ENCODE measurements at regions not wholly inside any gene's neighbourhood (a gene's known extent, or its start where the extent isn't known, plus 50 kb on each side); places are given as distances from the start of the nearest gene placed in this dataset.

DNA sequence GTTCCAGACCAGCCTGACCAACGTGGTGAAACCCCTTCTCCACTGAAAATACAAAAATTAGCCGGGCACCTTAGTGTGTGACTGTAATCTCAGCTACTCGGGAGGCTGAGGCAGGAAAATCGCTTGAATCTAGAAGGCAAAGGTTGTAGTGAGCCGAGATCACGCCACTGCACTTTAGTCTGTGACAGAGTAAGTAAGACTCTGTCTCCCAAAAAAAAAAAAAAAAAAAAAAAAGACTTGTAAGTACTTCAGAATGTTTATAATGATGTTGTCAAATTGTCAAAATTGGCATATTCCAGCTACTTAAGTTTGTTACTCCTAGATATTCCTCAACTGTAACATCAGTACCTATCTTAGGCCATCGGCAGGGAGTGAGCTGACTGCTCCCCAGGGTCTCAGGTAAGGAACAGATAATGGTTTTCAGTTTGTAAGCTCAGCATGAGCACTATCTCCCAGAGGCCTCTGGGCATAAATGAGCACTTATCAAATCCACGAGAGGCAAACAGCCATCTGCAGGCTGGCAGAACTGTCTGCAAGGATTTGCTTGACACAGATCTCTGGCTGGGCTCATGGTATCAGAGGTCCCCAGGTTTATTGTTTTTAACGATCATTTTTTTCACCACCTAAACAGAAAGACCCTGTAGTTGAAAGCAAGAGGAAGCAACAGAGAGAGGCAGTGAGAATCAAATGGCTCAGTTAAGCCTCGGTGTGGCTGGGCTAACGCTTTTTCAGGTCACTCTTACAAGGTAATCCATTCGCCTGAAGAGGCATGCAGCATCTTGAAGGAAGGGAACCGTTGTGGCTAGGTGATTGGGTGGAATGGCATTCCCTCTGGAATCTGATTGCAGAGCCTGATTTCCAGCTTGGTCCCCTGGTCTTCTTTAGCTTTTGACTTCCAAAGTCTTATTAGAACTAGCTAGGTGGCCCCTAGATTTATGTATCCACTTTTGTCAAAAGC is 115.9 kb downstream of the LY86 start (continued):
- no peak for TF ChIP-seq ESRRB (CRISPR knock-in tag; IDR thresholded peaks at IDR 0.05; ENCODE audit: borderline replicate concordance)
- TF ChIP-seq DDX20 (tag; IDR thresholded peaks at IDR 0.05; ENCODE audit: low read depth), result no peak
- TF ChIP-seq ZNF707 (CRISPR knock-in tag; conservative IDR thresholded peaks at IDR 0.05), result no peak
- TF ChIP-seq HDGF (IDR thresholded peaks at IDR 0.05), result no peak
- no peak for TF ChIP-seq ZNF699 (CRISPR knock-in tag; IDR thresholded peaks at IDR 0.05; ENCODE audit: insufficient replicate concordance)
- no peak for TF ChIP-seq CBX8 (IDR thresholded peaks at IDR 0.05; ENCODE audit: borderline replicate concordance, extremely low read depth, low read depth, low read length, poor library complexity, severe bottlenecking)
- TF ChIP-seq HSF4 (CRISPR knock-in tag; IDR thresholded peaks at IDR 0.05; ENCODE audit: borderline replicate concordance), result no peak
- no peak for TF ChIP-seq HDAC6 (IDR thresholded peaks at IDR 0.05; ENCODE audit: low read depth, low read length)
- TF ChIP-seq U2AF2 (optimal IDR thresholded peaks at IDR 0.05; ENCODE audit: low read depth, low read length), result no peak
- no peak for TF ChIP-seq ILF3 (IDR thresholded peaks at IDR 0.05; ENCODE audit: borderline replicate concordance)
- no peak for TF ChIP-seq KDM5B (IDR thresholded peaks at IDR 0.05; ENCODE audit: insufficient replicate concordance, low read depth, low read length)
- TF ChIP-seq TCF3 (CRISPR knock-in tag; IDR thresholded peaks at IDR 0.05), result peak; percentile 70
- 0 out of 2 replicates have a peak, but pooled peaks have one; percentile 23 for TF ChIP-seq CTBP1 (IDR thresholded peaks at IDR 0.05; ENCODE audit: borderline replicate concordance)
- TF ChIP-seq EHMT2 (IDR thresholded peaks at IDR 0.05), result no peak
- no peak for TF ChIP-seq TARDBP (IDR thresholded peaks at IDR 0.05)
- TF ChIP-seq ETV6 (IDR thresholded peaks at IDR 0.05; ENCODE audit: borderline replicate concordance in 1 of 2, low read depth in 2 of 2, low read length in 1 of 2), result no peak
- TF ChIP-seq ETV6 (CRISPR knock-in tag; IDR thresholded peaks at IDR 0.05; ENCODE audit: borderline replicate concordance), result no peak
- TF ChIP-seq KDM1A (IDR thresholded peaks at IDR 0.05), result peak; percentile 72 to 74
- TF ChIP-seq, protein P1, sequence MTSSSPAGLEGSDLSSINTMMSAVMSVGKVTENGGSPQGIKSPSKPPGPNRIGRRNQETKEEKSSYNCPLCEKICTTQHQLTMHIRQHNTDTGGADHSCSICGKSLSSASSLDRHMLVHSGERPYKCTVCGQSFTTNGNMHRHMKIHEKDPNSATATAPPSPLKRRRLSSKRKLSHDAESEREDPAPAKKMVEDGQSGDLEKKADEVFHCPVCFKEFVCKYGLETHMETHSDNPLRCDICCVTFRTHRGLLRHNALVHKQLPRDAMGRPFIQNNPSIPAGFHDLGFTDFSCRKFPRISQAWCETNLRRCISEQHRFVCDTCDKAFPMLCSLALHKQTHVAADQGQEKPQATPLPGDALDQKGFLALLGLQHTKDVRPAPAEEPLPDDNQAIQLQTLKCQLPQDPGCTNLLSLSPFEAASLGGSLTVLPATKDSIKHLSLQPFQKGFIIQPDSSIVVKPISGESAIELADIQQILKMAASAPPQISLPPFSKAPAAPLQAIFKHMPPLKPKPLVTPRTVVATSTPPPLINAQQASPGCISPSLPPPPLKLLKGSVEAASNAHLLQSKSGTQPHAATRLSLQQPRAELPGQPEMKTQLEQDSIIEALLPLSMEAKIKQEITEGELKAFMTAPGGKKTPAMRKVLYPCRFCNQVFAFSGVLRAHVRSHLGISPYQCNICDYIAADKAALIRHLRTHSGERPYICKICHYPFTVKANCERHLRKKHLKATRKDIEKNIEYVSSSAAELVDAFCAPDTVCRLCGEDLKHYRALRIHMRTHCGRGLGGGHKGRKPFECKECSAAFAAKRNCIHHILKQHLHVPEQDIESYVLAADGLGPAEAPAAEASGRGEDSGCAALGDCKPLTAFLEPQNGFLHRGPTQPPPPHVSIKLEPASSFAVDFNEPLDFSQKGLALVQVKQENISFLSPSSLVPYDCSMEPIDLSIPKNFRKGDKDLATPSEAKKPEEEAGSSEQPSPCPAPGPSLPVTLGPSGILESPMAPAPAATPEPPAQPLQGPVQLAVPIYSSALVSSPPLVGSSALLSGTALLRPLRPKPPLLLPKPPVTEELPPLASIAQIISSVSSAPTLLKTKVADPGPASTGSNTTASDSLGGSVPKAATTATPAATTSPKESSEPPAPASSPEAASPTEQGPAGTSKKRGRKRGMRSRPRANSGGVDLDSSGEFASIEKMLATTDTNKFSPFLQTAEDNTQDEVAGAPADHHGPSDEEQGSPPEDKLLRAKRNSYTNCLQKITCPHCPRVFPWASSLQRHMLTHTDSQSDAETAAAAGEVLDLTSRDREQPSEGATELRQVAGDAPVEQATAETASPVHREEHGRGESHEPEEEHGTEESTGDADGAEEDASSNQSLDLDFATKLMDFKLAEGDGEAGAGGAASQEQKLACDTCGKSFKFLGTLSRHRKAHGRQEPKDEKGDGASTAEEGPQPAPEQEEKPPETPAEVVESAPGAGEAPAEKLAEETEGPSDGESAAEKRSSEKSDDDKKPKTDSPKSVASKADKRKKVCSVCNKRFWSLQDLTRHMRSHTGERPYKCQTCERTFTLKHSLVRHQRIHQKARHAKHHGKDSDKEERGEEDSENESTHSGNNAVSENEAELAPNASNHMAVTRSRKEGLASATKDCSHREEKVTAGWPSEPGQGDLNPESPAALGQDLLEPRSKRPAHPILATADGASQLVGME (CRISPR knock-in tag; IDR thresholded peaks at IDR 0.05), result no peak
- no peak for TF ChIP-seq NFRKB (IDR thresholded peaks at IDR 0.05; ENCODE audit: low read depth)
- TF ChIP-seq DMBX1 (CRISPR knock-in tag; IDR thresholded peaks at IDR 0.05; ENCODE audit: borderline replicate concordance), result 0 out of 2 replicates have a peak, but pooled peaks have one; percentile 15
- TF ChIP-seq TEAD4 (IDR thresholded peaks at IDR 0.05; ENCODE audit: low read length), result peak; percentile 49; the same call in 1 of the 2 replicates
- TF ChIP-seq TEAD4 (CRISPR knock-in tag; IDR thresholded peaks at IDR 0.05; ENCODE audit: borderline replicate concordance), result no peak
- TF ChIP-seq CC2D1A (IDR thresholded peaks at IDR 0.05), result peak; percentile 52; the same call in 1 of the 2 replicates

Measured in K562 (cell line).